ENCODE measurements at regions not wholly inside any gene's neighbourhood (a gene's known extent, or its start where the extent isn't known, plus 50 kb on each side); places are given as distances from the start of the nearest gene placed in this dataset.

GRCh38 chr15:26179906-26180305, 316.8 kb upstream of the ATP10A start:
- Histone ChIP-seq H3K36me3 (ENCODE audit: control insufficient read depth in 3 of 3, insufficient read depth in 2 of 3, low read depth in 1 of 3, low read length in 3 of 3) (no peaks in the 10 kb centered on the region), H3K4me1 (ENCODE audit: control insufficient read depth in 3 of 3, insufficient read depth in 2 of 3, low read depth in 1 of 3, low read length in 2 of 3) (no peaks in the 10 kb centered on the region), H3K4me3 (ENCODE audit: low read depth in 1 of 3, low read length in 3 of 3) (no peak overlapping the region), H3K9me3 (ENCODE audit: control insufficient read depth in 2 of 2, insufficient read depth in 1 of 2, low read depth in 1 of 2, low read length in 1 of 2) (peaks cover 0 to 1% of the 10 kb centered on the region in 2 donors), H3K27ac (ENCODE audit: low read depth in 1 of 3, low read length in 2 of 3) (no peak overlapping the region), H3K27me3 (ENCODE audit: control insufficient read depth in 3 of 3, insufficient read depth in 3 of 3, low read length in 3 of 3) (no peaks in the 10 kb centered on the region)
- DNase-seq (no peak), FAIRE-seq (no peak)
- WGBS, 3 donors = 45 to 53% (median 53%) methylated on average over 6 of the region's 6 CpGs

GRCh38 chr15:26178640-26179220, 315.6 kb upstream of the ATP10A start:
- no peak overlapping the region for H3K4me3 ChIP-seq (ENCODE audit: low read depth in 1 of 3, low read length in 3 of 3)
- DNase-seq (no peak), FAIRE-seq (no peak)
- WGBS, 3 donors = 61 to 69% (median 62%) methylated on average over 19 of the region's 19 CpGs
- no peaks in the 10 kb centered on the region for H3K4me1 ChIP-seq (ENCODE audit: control insufficient read depth in 3 of 3, insufficient read depth in 2 of 3, low read depth in 1 of 3, low read length in 2 of 3)
- peaks cover 0 to 1% of the 10 kb centered on the region in 2 donors for H3K9me3 ChIP-seq (ENCODE audit: control insufficient read depth in 2 of 2, insufficient read depth in 1 of 2, low read depth in 1 of 2, low read length in 1 of 2)
- H3K27ac ChIP-seq (ENCODE audit: low read depth in 1 of 3, low read length in 2 of 3) = no peak overlapping the region
- no peaks in the 10 kb centered on the region for H3K36me3 ChIP-seq (ENCODE audit: control insufficient read depth in 3 of 3, insufficient read depth in 2 of 3, low read depth in 1 of 3, low read length in 3 of 3)
- H3K27me3 ChIP-seq (ENCODE audit: control insufficient read depth in 3 of 3, insufficient read depth in 3 of 3, low read length in 3 of 3) = no peaks in the 10 kb centered on the region

- no peak for DNase-seq
- no peak overlapping the region for H3K27ac ChIP-seq (ENCODE audit: low read depth in 1 of 3, low read length in 2 of 3)
- H3K27me3 ChIP-seq (ENCODE audit: control insufficient read depth in 3 of 3, insufficient read depth in 3 of 3, low read length in 3 of 3) = no peaks in the 10 kb centered on the region
- H3K36me3 ChIP-seq (ENCODE audit: control insufficient read depth in 3 of 3, insufficient read depth in 2 of 3, low read depth in 1 of 3, low read length in 3 of 3) = no peaks in the 10 kb centered on the region
- FAIRE-seq = no peak
- 79 to 83% (median 80%) methylated on average over 4 of the region's 4 CpGs for WGBS, 3 donors
- no peaks in the 10 kb centered on the region for H3K4me1 ChIP-seq (ENCODE audit: control insufficient read depth in 3 of 3, insufficient read depth in 2 of 3, low read depth in 1 of 3, low read length in 2 of 3)
- peaks cover 0 to 1% of the 10 kb centered on the region in 2 donors for H3K9me3 ChIP-seq (ENCODE audit: control insufficient read depth in 2 of 2, insufficient read depth in 1 of 2, low read depth in 1 of 2, low read length in 1 of 2)
- H3K4me3 ChIP-seq (ENCODE audit: low read depth in 1 of 3, low read length in 3 of 3) = no peak overlapping the region
These were observed 314.7 kb upstream of the ATP10A start for GRCh38 chr15:26177816-26178215.

GRCh38 chr15:26176831-26177230, 313.7 kb upstream of the ATP10A start:
- Histone ChIP-seq H3K9me3 (ENCODE audit: control insufficient read depth in 2 of 2, insufficient read depth in 1 of 2, low read depth in 1 of 2, low read length in 1 of 2) (peaks cover 0 to 1% of the 10 kb centered on the region in 2 donors), H3K27me3 (ENCODE audit: control insufficient read depth in 3 of 3, insufficient read depth in 3 of 3, low read length in 3 of 3) (no peaks in the 10 kb centered on the region), H3K4me3 (ENCODE audit: low read depth in 1 of 3, low read length in 3 of 3) (no peak overlapping the region), H3K36me3 (ENCODE audit: control insufficient read depth in 3 of 3, insufficient read depth in 2 of 3, low read depth in 1 of 3, low read length in 3 of 3) (no peaks in the 10 kb centered on the region), H3K4me1 (ENCODE audit: control insufficient read depth in 3 of 3, insufficient read depth in 2 of 3, low read depth in 1 of 3, low read length in 2 of 3) (no peaks in the 10 kb centered on the region), H3K27ac (ENCODE audit: low read depth in 1 of 3, low read length in 2 of 3) (no peak overlapping the region)
- no peak for FAIRE-seq
- 66 to 81% (median 76%) methylated on average over 10 of the region's 10 CpGs for WGBS, 3 donors
- DNase-seq = no peak

GRCh38 chr15:26171266-26171665, 308.1 kb upstream of the ATP10A start:
- Histone ChIP-seq H3K4me3 (ENCODE audit: low read depth in 1 of 3, low read length in 3 of 3) (no peak overlapping the region), H3K9me3 (ENCODE audit: control insufficient read depth in 2 of 2, insufficient read depth in 1 of 2, low read depth in 1 of 2, low read length in 1 of 2) (no peaks in the 10 kb centered on the region), H3K27me3 (ENCODE audit: control insufficient read depth in 3 of 3, insufficient read depth in 3 of 3, low read length in 3 of 3) (no peaks in the 10 kb centered on the region), H3K4me1 (ENCODE audit: control insufficient read depth in 3 of 3, insufficient read depth in 2 of 3, low read depth in 1 of 3, low read length in 2 of 3) (no peaks in the 10 kb centered on the region), H3K36me3 (ENCODE audit: control insufficient read depth in 3 of 3, insufficient read depth in 2 of 3, low read depth in 1 of 3, low read length in 3 of 3) (no peaks in the 10 kb centered on the region), H3K27ac (ENCODE audit: low read depth in 1 of 3, low read length in 2 of 3) (no peak overlapping the region)
- WGBS, 3 donors = 53 to 76% (median 72%) methylated on average over 3 of the region's 3 CpGs
- no peak for FAIRE-seq
- DNase-seq = no peak

GRCh38 chr15:26166429-26166828, 303.3 kb upstream of the ATP10A start:
- DNase-seq (no peak), FAIRE-seq (no peak)
- no peak overlapping the region for H3K27ac ChIP-seq (ENCODE audit: low read depth in 1 of 3, low read length in 2 of 3)
- no peaks in the 10 kb centered on the region for H3K4me1 ChIP-seq (ENCODE audit: control insufficient read depth in 3 of 3, insufficient read depth in 2 of 3, low read depth in 1 of 3, low read length in 2 of 3)
- H3K4me3 ChIP-seq (ENCODE audit: low read depth in 1 of 3, low read length in 3 of 3) = no peak overlapping the region
- H3K36me3 ChIP-seq (ENCODE audit: control insufficient read depth in 3 of 3, insufficient read depth in 2 of 3, low read depth in 1 of 3, low read length in 3 of 3) = no peaks in the 10 kb centered on the region
- 70 to 80% (median 76%) methylated on average over 4 of the region's 4 CpGs for WGBS, 3 donors
- H3K9me3 ChIP-seq (ENCODE audit: control insufficient read depth in 2 of 2, insufficient read depth in 1 of 2, low read depth in 1 of 2, low read length in 1 of 2) = no peaks in the 10 kb centered on the region
- no peaks in the 10 kb centered on the region for H3K27me3 ChIP-seq (ENCODE audit: control insufficient read depth in 3 of 3, insufficient read depth in 3 of 3, low read length in 3 of 3)

GRCh38 chr15:26165546-26165945, 302.4 kb upstream of the ATP10A start:
- no peak for DNase-seq
- no peaks in the 10 kb centered on the region for H3K4me1 ChIP-seq (ENCODE audit: control insufficient read depth in 3 of 3, insufficient read depth in 2 of 3, low read depth in 1 of 3, low read length in 2 of 3)
- WGBS, 3 donors = 72 to 82% (median 80%) methylated on average over 7 of the region's 7 CpGs
- FAIRE-seq = no peak
- H3K4me3 ChIP-seq (ENCODE audit: low read depth in 1 of 3, low read length in 3 of 3) = no peak overlapping the region
- no peaks in the 10 kb centered on the region for H3K27me3 ChIP-seq (ENCODE audit: control insufficient read depth in 3 of 3, insufficient read depth in 3 of 3, low read length in 3 of 3)
- no peak overlapping the region for H3K27ac ChIP-seq (ENCODE audit: low read depth in 1 of 3, low read length in 2 of 3)
- H3K9me3 ChIP-seq (ENCODE audit: control insufficient read depth in 2 of 2, insufficient read depth in 1 of 2, low read depth in 1 of 2, low read length in 1 of 2) = no peaks in the 10 kb centered on the region
- no peaks in the 10 kb centered on the region for H3K36me3 ChIP-seq (ENCODE audit: control insufficient read depth in 3 of 3, insufficient read depth in 2 of 3, low read depth in 1 of 3, low read length in 3 of 3)

GRCh38 chr15:26160343-26160742, 297.2 kb upstream of the ATP10A start:
- H3K4me3 ChIP-seq (ENCODE audit: low read depth in 1 of 3, low read length in 3 of 3) = no peak overlapping the region
- peaks cover 0 to 2% of the 10 kb centered on the region in 2 donors for H3K9me3 ChIP-seq (ENCODE audit: control insufficient read depth in 2 of 2, insufficient read depth in 1 of 2, low read depth in 1 of 2, low read length in 1 of 2)
- no peaks in the 10 kb centered on the region for H3K4me1 ChIP-seq (ENCODE audit: control insufficient read depth in 3 of 3, insufficient read depth in 2 of 3, low read depth in 1 of 3, low read length in 2 of 3)
- H3K36me3 ChIP-seq (ENCODE audit: control insufficient read depth in 3 of 3, insufficient read depth in 2 of 3, low read depth in 1 of 3, low read length in 3 of 3) = no peaks in the 10 kb centered on the region
- H3K27me3 ChIP-seq (ENCODE audit: control insufficient read depth in 3 of 3, insufficient read depth in 3 of 3, low read length in 3 of 3) = no peaks in the 10 kb centered on the region
- DNase-seq (no peak), FAIRE-seq (no peak)
- no peak overlapping the region for H3K27ac ChIP-seq (ENCODE audit: low read depth in 1 of 3, low read length in 2 of 3)
- WGBS, 3 donors = 73 to 78% (median 77%) methylated on average over 4 of the region's 4 CpGs

GRCh38 chr15:26158176-26158575, 295.0 kb upstream of the ATP10A start:
- Histone ChIP-seq H3K27me3 (ENCODE audit: control insufficient read depth in 3 of 3, insufficient read depth in 3 of 3, low read length in 3 of 3) (no peaks in the 10 kb centered on the region), H3K4me1 (ENCODE audit: control insufficient read depth in 3 of 3, insufficient read depth in 2 of 3, low read depth in 1 of 3, low read length in 2 of 3) (no peaks in the 10 kb centered on the region), H3K4me3 (ENCODE audit: low read depth in 1 of 3, low read length in 3 of 3) (no peak overlapping the region), H3K9me3 (ENCODE audit: control insufficient read depth in 2 of 2, insufficient read depth in 1 of 2, low read depth in 1 of 2, low read length in 1 of 2) (peaks cover 0 to 2% of the 10 kb centered on the region in 2 donors), H3K27ac (ENCODE audit: low read depth in 1 of 3, low read length in 2 of 3) (no peak overlapping the region), H3K36me3 (ENCODE audit: control insufficient read depth in 3 of 3, insufficient read depth in 2 of 3, low read depth in 1 of 3, low read length in 3 of 3) (no peaks in the 10 kb centered on the region)
- 89 to 94% (median 89%) methylated on average over 2 of the region's 2 CpGs for WGBS, 3 donors
- FAIRE-seq (no peak), DNase-seq (no peak)

All from small intestine (tissue), 7 donors.